Activated CD8-positive, alpha-beta T cell treated with anti-CD3 and anti-CD28 coated beads for 36 hours (primary cell): ENCODE measurements at regions not wholly inside any gene's neighbourhood (a gene's known extent, or its start where the extent isn't known, plus 50 kb on each side); places are given as distances from the start of the nearest gene placed in this dataset.

Source experiments
- ATAC-seq: fragments of 200-7000 bp; cut with Tn5 transposase; one replicate; pipeline ENCODE4 v1.10.0; 2021; ENCODE audit warnings: mild to moderate bottlenecking, moderate library complexity
- CTCF ChIA-PET: fragments of 350-600 bp; sonication (Branson Sonifier 250); formaldehyde crosslinking; loops from one replicate; lab custom pipeline; 2021; ENCODE audit warnings: antibody characterized with exemption; lab: Charles Lee
- POLR2A ChIA-PET: fragments of 350-600 bp; sonication (Branson Sonifier 250); formaldehyde crosslinking; loops from one replicate; lab custom pipeline; 2021; ENCODE audit warnings: antibody characterized with exemption; lab: Charles Lee
- DNase-seq: peaks from one replicate; pipeline ENCODE4 v3.0.0-alpha.2; 2020
- H3K27ac Mint-ChIP-seq: one replicate; pipeline ENCODE4 v1.8.0; 2021; ENCODE audit warnings: mild to moderate bottlenecking, mixed read lengths
- H3K27me3 Mint-ChIP-seq: one replicate; pipeline ENCODE4 v1.8.0; 2021; ENCODE audit warnings: mixed read lengths
- H3K36me3 Mint-ChIP-seq: one replicate; pipeline ENCODE4 v1.8.0; 2021; ENCODE audit warnings: low read depth, mixed read lengths
- H3K4me1 Mint-ChIP-seq: one replicate; pipeline ENCODE4 v1.8.0; 2021; ENCODE audit warnings: low read depth, mixed read lengths
- H3K4me3 Mint-ChIP-seq: one replicate; pipeline ENCODE4 v1.8.0; 2021; ENCODE audit warnings: mild to moderate bottlenecking, moderate library complexity, mixed read lengths
- H3K9me3 Mint-ChIP-seq: one replicate; pipeline ENCODE4 v1.8.0; 2021; ENCODE audit warnings: mixed read lengths
- CTCF ChIP-seq: fragments of 200-600 bp; IDR thresholded peaks from one replicate; pipeline ENCODE4 v1.8.0; 2022; ENCODE audit warnings: antibody characterized with exemption, mild to moderate bottlenecking
- intact Hi-C: fragments of 100-400 bp; cut with micrococcal nuclease; formaldehyde crosslinking; loops from one replicate; pipeline ENCODE4 v1.10.0; 2022

DNA sequence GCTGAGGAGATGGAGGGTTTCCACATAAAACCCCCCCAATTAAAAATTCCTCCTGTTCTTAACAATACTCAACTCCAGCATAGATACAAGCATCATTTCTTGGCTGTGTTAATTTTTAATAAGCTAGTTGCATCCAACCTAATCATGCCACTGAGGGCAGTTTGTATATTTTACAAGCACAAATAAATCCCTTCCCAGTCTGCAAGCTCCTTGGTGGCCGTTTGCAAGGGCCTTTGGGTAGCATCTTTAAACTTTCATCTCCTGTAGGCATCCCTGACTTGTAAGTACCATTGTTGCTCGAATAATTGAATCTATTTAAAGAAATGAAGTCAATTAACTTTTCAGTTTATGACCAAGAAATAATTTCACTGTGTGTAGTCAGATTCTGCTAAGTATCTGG, 103.5 kb upstream of the AJAP1 start:
- no peak for ATAC-seq

DNA sequence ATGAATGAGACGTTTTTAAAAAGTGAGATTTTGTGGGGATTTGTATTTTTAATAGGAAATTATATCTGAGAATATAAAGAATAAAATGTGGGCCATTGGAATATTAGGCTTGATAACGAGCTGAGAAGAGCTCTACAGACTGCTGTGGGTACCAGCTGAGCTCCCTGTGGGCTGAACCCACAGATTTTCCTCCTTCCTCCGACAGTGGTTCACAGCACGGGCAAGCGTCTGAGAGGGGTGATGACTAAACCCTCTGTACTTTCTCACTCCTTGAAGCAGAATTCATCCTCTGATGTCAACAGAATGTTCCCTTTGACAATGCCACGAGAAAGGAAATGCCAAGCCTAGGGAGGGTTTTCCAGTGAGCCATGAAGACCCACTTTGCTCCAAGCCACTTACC, 102.7 kb upstream of the AJAP1 start:
- no peak overlapping the region for H3K4me3 Mint-ChIP-seq
- DNase-seq (no peak), ATAC-seq (no peak)
- peaks cover 8% of the 10 kb centered on the region for H3K27me3 Mint-ChIP-seq
- H3K36me3 Mint-ChIP-seq: no peaks in the 10 kb centered on the region
- POLR2A ChIA-PET: no interaction called here
- no peaks in the 10 kb centered on the region for H3K4me1 Mint-ChIP-seq
- CTCF ChIA-PET: no interaction called here
- H3K27ac Mint-ChIP-seq: no peak overlapping the region
- no peak for TF ChIP-seq CTCF
- H3K9me3 Mint-ChIP-seq: no peaks in the 10 kb centered on the region
- intact Hi-C loops: no loop called here

More for the DNA sequence above, 103.5 kb upstream of the AJAP1 start:
- Mint-ChIP-seq H3K9me3 (no peaks in the 10 kb centered on the region), H3K27me3 (peaks cover 8% of the 10 kb centered on the region), H3K4me3 (no peak overlapping the region), H3K27ac (no peak overlapping the region), H3K4me1 (no peaks in the 10 kb centered on the region), H3K36me3 (no peaks in the 10 kb centered on the region)
- DNase-seq: no peak
- intact Hi-C loops: no loop called here
- ChIA-PET POLR2A (interaction anchor here (0.6 kb wide), 1 partner anchor 215 kb away, joined by 3 read pairs; no protein-coding TSS in a partner anchor), CTCF (no interaction called here)
- no peak for TF ChIP-seq CTCF

DNA sequence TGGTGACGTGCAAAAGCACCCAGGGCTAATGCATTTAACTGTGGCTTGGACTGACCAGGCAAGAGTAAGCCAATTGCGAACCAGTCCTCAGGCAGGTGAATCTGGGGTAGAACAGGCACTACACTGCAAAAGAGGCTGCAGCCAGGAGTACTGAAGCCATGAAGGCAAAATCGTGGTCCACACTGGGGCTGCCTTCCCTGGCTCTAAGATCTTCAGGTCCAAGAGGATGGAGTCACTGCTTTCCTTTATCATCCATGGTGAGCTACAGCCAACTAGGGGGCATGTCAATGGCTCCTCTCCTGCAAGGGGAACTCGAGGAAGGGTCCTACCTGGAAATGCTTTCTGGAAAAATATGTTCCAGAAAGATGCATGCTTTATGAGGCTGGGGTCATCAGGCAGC, 100.6 kb upstream of the AJAP1 start:
- Mint-ChIP-seq H3K27me3 (peaks cover 8% of the 10 kb centered on the region), H3K36me3 (no peaks in the 10 kb centered on the region), H3K9me3 (no peaks in the 10 kb centered on the region), H3K4me3 (no peak overlapping the region), H3K4me1 (no peaks in the 10 kb centered on the region), H3K27ac (no peak overlapping the region)
- ChIA-PET CTCF (no interaction called here), POLR2A (no interaction called here)
- DNase-seq (no peak), ATAC-seq (no peak)
- no peak for TF ChIP-seq CTCF
- intact Hi-C loops: no loop called here

DNA sequence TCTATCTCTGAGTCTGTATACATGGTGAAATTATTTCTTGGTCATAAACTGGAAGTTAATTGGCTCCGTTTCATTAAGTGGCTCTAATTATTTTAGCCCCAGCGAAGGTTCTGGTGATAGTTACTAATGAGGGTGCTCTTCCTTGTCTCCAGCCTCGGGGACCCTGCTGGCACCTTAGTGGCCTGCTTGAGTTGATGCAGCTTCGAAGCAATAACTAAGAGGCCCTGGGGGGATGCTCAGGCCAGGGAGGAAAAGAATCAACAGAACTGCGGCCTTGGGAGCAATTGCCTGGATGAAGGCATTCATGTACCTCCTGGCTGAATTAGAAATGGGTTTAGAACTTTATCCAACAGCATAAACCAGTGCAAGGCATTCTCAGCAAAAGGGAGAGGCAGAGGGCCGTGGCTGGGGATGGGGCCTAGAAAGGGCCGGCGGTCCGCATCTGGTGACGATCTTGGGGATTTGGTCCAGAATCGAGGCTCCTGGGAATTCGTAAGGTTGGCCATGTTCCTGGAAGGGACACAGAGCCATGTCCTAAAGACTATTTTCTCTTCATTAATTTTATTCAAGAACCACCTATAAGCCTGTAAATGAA, 100.0 kb upstream of the AJAP1 start:
- ChIA-PET CTCF (no interaction called here), POLR2A (no interaction called here)
- no peak for TF ChIP-seq CTCF
- intact Hi-C loops: no loop called here
- no peak for ATAC-seq
- Mint-ChIP-seq H3K27ac (no peak overlapping the region), H3K27me3 (peaks cover 8% of the 10 kb centered on the region), H3K9me3 (no peaks in the 10 kb centered on the region), H3K4me3 (no peak overlapping the region), H3K36me3 (no peaks in the 10 kb centered on the region), H3K4me1 (no peaks in the 10 kb centered on the region)
- DNase-seq: no peak

DNA sequence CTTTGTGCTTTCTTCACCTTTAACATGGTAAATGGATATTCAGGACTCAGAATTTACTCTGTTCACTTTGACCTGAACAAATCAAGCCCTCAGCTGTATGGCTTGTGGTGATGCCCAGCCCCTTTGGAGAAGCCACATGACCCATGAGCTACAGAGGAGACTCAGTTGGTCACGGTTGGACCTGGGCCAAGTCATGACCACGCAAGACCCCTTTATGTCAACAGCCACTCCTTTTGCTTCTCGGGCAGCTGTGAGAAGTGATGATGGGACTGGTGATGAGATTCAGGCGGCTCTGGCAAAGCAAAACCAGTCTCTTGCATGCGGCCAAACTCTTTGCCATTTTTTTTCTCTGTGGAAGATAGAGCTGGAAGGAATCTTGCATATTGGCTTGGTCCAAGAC, 96.5 kb upstream of the AJAP1 start:
- Mint-ChIP-seq H3K27me3 (peaks cover 3% of the 10 kb centered on the region), H3K4me1 (no peaks in the 10 kb centered on the region), H3K36me3 (no peaks in the 10 kb centered on the region), H3K9me3 (no peaks in the 10 kb centered on the region), H3K4me3 (no peak overlapping the region), H3K27ac (no peak overlapping the region)
- no peak for ATAC-seq
- no peak for DNase-seq
- POLR2A ChIA-PET: no interaction called here
- CTCF ChIA-PET: no interaction called here
- TF ChIP-seq CTCF: no peak
- intact Hi-C loops: no loop called here
